ENCODE measurements at regions not wholly inside any gene's neighbourhood (a gene's known extent, or its start where the extent isn't known, plus 50 kb on each side); places are given as distances from the start of the nearest gene placed in this dataset.

GRCh38 chr5:56468277-56468676 lies 235.1 kb upstream of the ANKRD55 start:
- H3K9ac ChIP-seq (ENCODE audit: insufficient read length, low read depth) = no peak overlapping the region
- DNase-seq (ENCODE audit: low read depth, low spot score) = no peak
- H3K9me3 ChIP-seq (ENCODE audit: insufficient read depth, low read length) = no peaks in the 10 kb centered on the region
- H3K36me3 ChIP-seq (ENCODE audit: insufficient read depth, insufficient read length, low read length) = no peaks in the 10 kb centered on the region
- no peak overlapping the region for H3K4me3 ChIP-seq (ENCODE audit: insufficient read length, low read depth)
- H3K27me3 ChIP-seq (ENCODE audit: insufficient read depth, insufficient read length) = no peaks in the 10 kb centered on the region
- H3K4me1 ChIP-seq (ENCODE audit: insufficient read depth, insufficient read length) = peaks cover 3% of the 10 kb centered on the region
- TF ChIP-seq YY1 (IDR thresholded peaks at IDR 0.05; ENCODE audit: insufficient read depth, insufficient read length) (no peak), SUZ12 (IDR thresholded peaks at IDR 0.05; ENCODE audit: extremely low read depth, insufficient read depth, insufficient read length) (no peak), ZNF274 (IDR thresholded peaks at IDR 0.05; ENCODE audit: low read depth, low read length) (no peak)

GRCh38 chr5:56467176-56467717 lies 234.1 kb upstream of the ANKRD55 start:
- Histone ChIP-seq H3K4me1 (ENCODE audit: insufficient read depth, insufficient read length) (peaks cover 3% of the 10 kb centered on the region), H3K36me3 (ENCODE audit: insufficient read depth, insufficient read length, low read length) (no peaks in the 10 kb centered on the region), H3K9ac (ENCODE audit: insufficient read length, low read depth) (no peak overlapping the region), H3K9me3 (ENCODE audit: insufficient read depth, low read length) (no peaks in the 10 kb centered on the region), H3K4me3 (ENCODE audit: insufficient read length, low read depth) (no peak overlapping the region), H3K27me3 (ENCODE audit: insufficient read depth, insufficient read length) (no peaks in the 10 kb centered on the region)
- TF ChIP-seq ZNF274 (IDR thresholded peaks at IDR 0.05; ENCODE audit: low read depth, low read length) = no peak
- no peak for TF ChIP-seq YY1 (IDR thresholded peaks at IDR 0.05; ENCODE audit: insufficient read depth, insufficient read length)
- no peak for TF ChIP-seq SUZ12 (IDR thresholded peaks at IDR 0.05; ENCODE audit: extremely low read depth, insufficient read depth, insufficient read length)
- no peak for DNase-seq (ENCODE audit: low read depth, low spot score)

- Histone ChIP-seq H3K27me3 (ENCODE audit: insufficient read depth, insufficient read length) (no peaks in the 10 kb centered on the region), H3K36me3 (ENCODE audit: insufficient read depth, insufficient read length, low read length) (no peaks in the 10 kb centered on the region), H3K9me3 (ENCODE audit: insufficient read depth, low read length) (no peaks in the 10 kb centered on the region), H3K4me3 (ENCODE audit: insufficient read length, low read depth) (no peak overlapping the region), H3K4me1 (ENCODE audit: insufficient read depth, insufficient read length) (peaks cover 3% of the 10 kb centered on the region), H3K9ac (ENCODE audit: insufficient read length, low read depth) (no peak overlapping the region)
- no peak for DNase-seq (ENCODE audit: low read depth, low spot score)
- TF ChIP-seq YY1 (IDR thresholded peaks at IDR 0.05; ENCODE audit: insufficient read depth, insufficient read length) = no peak
- TF ChIP-seq ZNF274 (IDR thresholded peaks at IDR 0.05; ENCODE audit: low read depth, low read length) = no peak
- no peak for TF ChIP-seq SUZ12 (IDR thresholded peaks at IDR 0.05; ENCODE audit: extremely low read depth, insufficient read depth, insufficient read length)
These were observed 233.1 kb upstream of the ANKRD55 start for GRCh38 chr5:56466136-56466816.

GRCh38 chr5:56465769-56466135 lies 232.6 kb upstream of the ANKRD55 start:
- Histone ChIP-seq H3K9ac (ENCODE audit: insufficient read length, low read depth) (no peak overlapping the region), H3K4me1 (ENCODE audit: insufficient read depth, insufficient read length) (peaks cover 3% of the 10 kb centered on the region), H3K27me3 (ENCODE audit: insufficient read depth, insufficient read length) (no peaks in the 10 kb centered on the region), H3K4me3 (ENCODE audit: insufficient read length, low read depth) (no peak overlapping the region), H3K36me3 (ENCODE audit: insufficient read depth, insufficient read length, low read length) (no peaks in the 10 kb centered on the region), H3K9me3 (ENCODE audit: insufficient read depth, low read length) (no peaks in the 10 kb centered on the region)
- DNase-seq (ENCODE audit: low read depth, low spot score) = no peak
- TF ChIP-seq SUZ12 (IDR thresholded peaks at IDR 0.05; ENCODE audit: extremely low read depth, insufficient read depth, insufficient read length) = no peak
- no peak for TF ChIP-seq YY1 (IDR thresholded peaks at IDR 0.05; ENCODE audit: insufficient read depth, insufficient read length)
- no peak for TF ChIP-seq ZNF274 (IDR thresholded peaks at IDR 0.05; ENCODE audit: low read depth, low read length)

- DNase-seq (ENCODE audit: low read depth, low spot score) = no peak
- H3K27me3 ChIP-seq (ENCODE audit: insufficient read depth, insufficient read length) = no peaks in the 10 kb centered on the region
- H3K4me3 ChIP-seq (ENCODE audit: insufficient read length, low read depth) = no peak overlapping the region
- H3K9ac ChIP-seq (ENCODE audit: insufficient read length, low read depth) = no peak overlapping the region
- TF ChIP-seq ZNF274 (IDR thresholded peaks at IDR 0.05; ENCODE audit: low read depth, low read length) (no peak), SUZ12 (IDR thresholded peaks at IDR 0.05; ENCODE audit: extremely low read depth, insufficient read depth, insufficient read length) (no peak), YY1 (IDR thresholded peaks at IDR 0.05; ENCODE audit: insufficient read depth, insufficient read length) (no peak)
- peaks cover 3% of the 10 kb centered on the region for H3K4me1 ChIP-seq (ENCODE audit: insufficient read depth, insufficient read length)
- no peaks in the 10 kb centered on the region for H3K36me3 ChIP-seq (ENCODE audit: insufficient read depth, insufficient read length, low read length)
- no peaks in the 10 kb centered on the region for H3K9me3 ChIP-seq (ENCODE audit: insufficient read depth, low read length)
These were observed 232.0 kb upstream of the ANKRD55 start for GRCh38 chr5:56464935-56465768.

GRCh38 chr5:56463944-56464571 lies 230.9 kb upstream of the ANKRD55 start:
- DNase-seq (ENCODE audit: low read depth, low spot score) = no peak
- H3K27me3 ChIP-seq (ENCODE audit: insufficient read depth, insufficient read length) = no peaks in the 10 kb centered on the region

More at GRCh38 chr5:56463944-56464571, 230.9 kb upstream of the ANKRD55 start:
- Histone ChIP-seq H3K9ac (ENCODE audit: insufficient read length, low read depth) (no peak overlapping the region), H3K4me1 (ENCODE audit: insufficient read depth, insufficient read length) (peaks cover 5% of the 10 kb centered on the region), H3K4me3 (ENCODE audit: insufficient read length, low read depth) (no peak overlapping the region), H3K9me3 (ENCODE audit: insufficient read depth, low read length) (no peaks in the 10 kb centered on the region), H3K36me3 (ENCODE audit: insufficient read depth, insufficient read length, low read length) (no peaks in the 10 kb centered on the region)
- TF ChIP-seq YY1 (IDR thresholded peaks at IDR 0.05; ENCODE audit: insufficient read depth, insufficient read length) (no peak), ZNF274 (IDR thresholded peaks at IDR 0.05; ENCODE audit: low read depth, low read length) (no peak), SUZ12 (IDR thresholded peaks at IDR 0.05; ENCODE audit: extremely low read depth, insufficient read depth, insufficient read length) (no peak)

All from NT2/D1 (cell line).